22Rv1 (cell line): ENCODE measurements at regions not wholly inside any gene's neighbourhood (a gene's known extent, or its start where the extent isn't known, plus 50 kb on each side); places are given as distances from the start of the nearest gene placed in this dataset.

Experiments used
- CTCF ChIP-seq: fragments of 450-650 bp; IDR thresholded peaks from 2 replicates; pipeline ENCODE4 v1.5.1; 2017; ENCODE audit warnings: mild to moderate bottlenecking
- ZFX ChIP-seq: fragments of 450-650 bp; IDR thresholded peaks from 2 replicates; pipeline ENCODE4 v1.6.1; 2017; ENCODE audit warnings: antibody characterized with exemption, borderline replicate concordance

- TF ChIP-seq CTCF (no peak), ZFX (no peak)
These were observed 197.2 kb downstream of the ADSS2 start for GRCh38 chr1:244254467-244254866.
